GM21447 (cell line): ENCODE measurements at regions not wholly inside any gene's neighbourhood (a gene's known extent, or its start where the extent isn't known, plus 50 kb on each side); places are given as distances from the start of the nearest gene placed in this dataset.

Experiments
- ATAC-seq: cut with Tn5 transposase; IDR thresholded peaks from one replicate; pipeline ENCODE4 v1.9.1; 2021; ENCODE audit not compliant: unreplicated experiment

- ATAC-seq, result no peak
These were observed 136.8 kb downstream of the OLIG3 start for GRCh38 chr6:137357263-137357947.

GRCh38 chr6:137353842-137354397, 134.7 kb upstream of the IFNGR1 start:
- no peak for ATAC-seq

DNA sequence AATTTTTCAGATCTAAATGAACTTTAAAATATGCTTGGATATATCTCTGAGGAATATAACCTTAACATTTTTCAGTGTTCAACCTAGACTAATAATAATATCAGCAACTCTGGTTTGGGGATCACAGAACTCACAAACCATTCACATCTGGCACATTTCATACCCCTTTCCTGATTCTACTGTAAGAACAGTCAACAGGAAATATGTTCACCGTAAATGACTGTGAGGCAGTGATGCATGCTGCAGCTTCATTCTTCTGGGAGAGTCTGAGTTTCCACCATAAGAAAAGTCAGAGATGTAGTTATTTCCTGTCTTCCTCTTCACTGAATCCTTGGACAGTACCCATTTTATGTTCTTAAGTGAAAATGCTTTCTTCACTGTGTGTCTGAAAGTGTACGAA, 134.2 kb upstream of the IFNGR1 start:
- ATAC-seq, result no peak

DNA sequence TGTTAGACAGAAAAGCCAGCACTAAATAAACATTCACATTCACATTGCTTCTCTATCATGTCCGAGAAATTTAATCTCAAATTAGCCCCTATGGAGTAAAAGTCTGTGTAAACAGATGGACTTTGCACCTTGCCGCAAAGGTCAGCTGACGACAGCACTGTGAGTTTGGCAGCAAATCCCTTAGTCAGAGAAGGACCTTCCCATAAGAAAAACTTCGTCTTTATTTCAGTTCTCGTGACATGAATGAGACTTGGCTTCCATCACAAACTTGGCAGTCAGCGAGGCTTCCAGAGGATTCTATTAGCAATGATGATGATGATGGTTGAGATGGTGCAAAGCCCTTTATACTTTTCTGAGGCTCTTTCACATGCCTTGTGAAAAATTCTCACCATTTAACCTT, 133.7 kb upstream of the IFNGR1 start:
- no peak for ATAC-seq

GRCh38 chr6:137351890-137352289, 132.7 kb upstream of the IFNGR1 start:
- no peak for ATAC-seq

DNA sequence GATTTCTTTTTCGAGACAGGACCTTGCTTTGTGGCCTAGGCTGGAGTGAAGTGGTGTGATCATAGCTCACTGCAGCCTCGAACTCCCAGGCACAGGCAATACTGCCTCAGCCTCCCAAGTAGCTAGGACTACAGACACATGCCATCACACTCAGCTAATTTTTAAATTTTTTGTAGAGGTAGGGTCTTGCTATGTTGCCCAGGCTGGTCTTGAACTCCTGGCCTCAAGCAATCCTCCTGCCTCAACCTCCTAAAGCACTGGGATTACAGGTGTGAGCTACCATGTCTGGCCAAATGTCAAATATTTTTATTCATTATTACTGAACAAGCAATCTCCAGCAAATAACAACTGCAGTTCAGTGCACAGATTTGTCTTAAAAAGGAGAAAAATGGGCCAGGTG, 131.7 kb upstream of the IFNGR1 start:
- ATAC-seq, result no peak

GRCh38 chr6:137349856-137350830, 131.0 kb upstream of the IFNGR1 start:
- ATAC-seq, result no peak

DNA sequence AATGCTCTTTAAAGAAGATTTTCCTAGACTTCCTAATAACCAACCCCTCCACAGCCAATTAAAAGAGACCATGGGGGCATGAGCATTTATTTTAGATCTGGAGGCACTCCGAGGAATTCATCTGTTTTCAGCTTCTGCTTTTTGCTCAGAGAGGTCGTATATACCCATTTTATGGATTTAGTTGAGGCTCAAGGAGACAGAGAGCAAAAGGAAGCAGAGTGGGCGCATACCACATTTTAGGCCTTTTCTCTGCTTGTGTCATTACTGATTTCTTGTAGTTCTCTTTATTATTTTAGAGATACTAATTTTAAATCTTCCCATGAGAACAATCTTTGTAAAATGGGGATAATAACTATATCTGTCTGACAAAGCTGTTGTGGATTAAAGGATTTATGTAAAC, 129.6 kb upstream of the IFNGR1 start:
- ATAC-seq, result no peak

DNA sequence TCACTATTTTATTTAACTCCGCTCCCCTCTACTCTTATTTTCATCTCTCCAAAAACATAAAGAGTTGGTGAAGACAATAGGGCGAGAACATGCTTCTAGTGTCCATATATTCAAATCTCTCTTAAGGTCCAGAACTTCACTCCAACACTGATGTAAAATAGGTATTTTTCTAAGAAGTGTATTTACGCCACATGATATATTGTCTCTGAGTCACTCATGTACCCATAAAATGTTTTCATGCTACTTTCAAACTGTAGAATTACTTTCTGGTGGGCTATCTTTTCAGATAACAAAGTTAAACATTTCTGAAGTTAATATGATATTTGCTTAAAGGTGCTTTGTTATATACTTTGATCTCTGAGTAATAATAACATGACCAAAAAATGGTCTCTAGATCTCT, 124.1 kb upstream of the IFNGR1 start:
- no peak for ATAC-seq

- ATAC-seq, result no peak
These were observed 123.5 kb upstream of the IFNGR1 start for GRCh38 chr6:137342607-137343190.

DNA sequence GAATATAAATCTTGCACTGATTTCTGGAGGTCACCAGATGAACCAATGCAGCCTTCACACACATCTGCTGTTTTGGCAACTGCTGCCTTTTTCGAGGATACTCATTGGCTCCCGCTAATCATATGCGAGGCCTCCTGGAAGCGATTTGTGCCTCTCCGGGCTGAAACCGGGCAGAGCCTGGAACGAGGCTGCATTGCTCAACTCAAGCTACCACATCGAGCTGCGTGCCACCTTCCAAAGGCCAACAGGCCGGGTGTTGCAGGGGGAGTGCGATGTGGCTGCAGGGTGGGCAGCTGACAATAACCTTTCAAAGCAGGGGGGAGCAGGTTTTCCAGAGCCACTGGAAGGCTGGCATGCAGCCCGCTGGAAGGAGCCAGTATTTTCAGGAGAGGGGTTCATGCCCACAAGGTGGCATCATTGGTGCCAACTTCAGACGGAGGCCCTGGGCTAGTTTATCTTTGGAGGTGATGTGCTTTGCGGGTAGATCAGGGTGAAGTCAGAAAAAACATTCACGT, 122.6 kb upstream of the IFNGR1 start:
- ATAC-seq, result no peak

DNA sequence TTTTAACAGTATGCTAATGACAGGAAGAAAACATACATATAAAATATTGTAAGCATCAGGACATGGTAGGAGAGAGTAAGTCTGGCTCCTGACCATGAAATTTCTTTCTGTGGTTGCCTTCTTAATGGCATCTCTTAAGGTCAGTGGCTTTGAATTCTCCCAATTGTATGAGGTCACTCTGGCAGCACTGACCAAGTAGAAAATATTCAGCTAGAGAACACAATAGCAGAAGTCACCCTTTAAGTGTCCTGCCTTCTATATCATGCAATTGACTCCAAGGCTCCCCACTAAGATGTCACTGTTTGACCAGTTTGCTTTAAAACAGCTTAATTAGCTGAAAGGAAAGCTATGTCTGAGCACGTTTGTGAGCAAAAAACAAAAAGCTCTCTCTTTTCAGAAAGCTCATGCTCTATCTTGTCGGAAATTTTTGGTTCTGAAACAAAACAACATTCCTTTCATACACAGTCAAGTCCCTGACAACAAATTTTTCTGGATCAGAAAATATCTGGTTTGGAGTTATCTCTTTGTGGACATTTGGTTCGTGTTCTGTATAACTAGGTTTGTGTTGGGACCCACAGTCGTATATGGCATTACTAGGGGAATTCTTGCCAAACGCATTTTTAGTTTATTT, 120.9 kb upstream of the IFNGR1 start:
- no peak for ATAC-seq

- ATAC-seq, result no peak
These were observed 115.7 kb upstream of the IFNGR1 start for GRCh38 chr6:137334884-137335283.

- ATAC-seq, result no peak
These were observed 114.9 kb upstream of the IFNGR1 start for GRCh38 chr6:137334094-137334493.

GRCh38 chr6:137332637-137333280, 113.6 kb upstream of the IFNGR1 start:
- no peak for ATAC-seq

GRCh38 chr6:137323860-137324259, 104.7 kb upstream of the IFNGR1 start:
- ATAC-seq, result no peak

DNA sequence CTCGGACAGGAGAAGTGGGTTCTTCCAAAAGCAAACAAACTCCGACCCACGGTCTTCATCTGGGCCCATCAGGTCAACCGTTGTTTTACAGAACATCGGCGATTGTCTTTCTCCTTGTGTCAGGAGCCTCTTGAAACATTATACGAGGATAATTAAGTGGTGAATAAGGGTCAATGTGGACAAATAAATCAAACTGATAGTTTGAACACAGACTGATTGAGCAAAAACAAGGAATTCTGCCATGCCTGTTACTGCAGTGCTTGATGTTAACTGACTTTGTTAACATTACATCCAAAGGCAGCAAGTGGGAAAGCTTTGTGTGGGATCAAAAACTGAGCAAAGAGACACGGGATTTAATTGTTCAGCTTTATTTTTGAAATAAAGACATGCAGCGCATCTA, 101.1 kb upstream of the IFNGR1 start:
- no peak for ATAC-seq

DNA sequence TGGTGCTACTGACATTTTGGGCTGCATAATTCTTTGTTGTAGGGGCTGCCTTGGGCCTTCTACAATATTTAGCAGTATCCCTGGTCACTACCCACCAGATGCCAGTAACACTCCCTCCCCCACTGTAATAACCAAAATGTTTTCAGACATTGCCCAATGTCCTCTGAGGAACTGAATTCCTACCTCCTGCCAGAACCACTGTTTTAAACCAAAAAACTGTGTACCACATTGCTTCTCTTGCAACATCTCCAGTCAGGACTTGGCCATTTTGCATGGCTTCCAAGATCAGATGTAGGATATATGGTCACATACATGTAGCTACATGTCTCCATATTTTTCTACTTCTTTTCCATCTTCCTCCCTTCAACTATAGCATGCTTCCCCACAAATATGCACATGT, 97.4 kb upstream of the IFNGR1 start:
- ATAC-seq, result no peak

DNA sequence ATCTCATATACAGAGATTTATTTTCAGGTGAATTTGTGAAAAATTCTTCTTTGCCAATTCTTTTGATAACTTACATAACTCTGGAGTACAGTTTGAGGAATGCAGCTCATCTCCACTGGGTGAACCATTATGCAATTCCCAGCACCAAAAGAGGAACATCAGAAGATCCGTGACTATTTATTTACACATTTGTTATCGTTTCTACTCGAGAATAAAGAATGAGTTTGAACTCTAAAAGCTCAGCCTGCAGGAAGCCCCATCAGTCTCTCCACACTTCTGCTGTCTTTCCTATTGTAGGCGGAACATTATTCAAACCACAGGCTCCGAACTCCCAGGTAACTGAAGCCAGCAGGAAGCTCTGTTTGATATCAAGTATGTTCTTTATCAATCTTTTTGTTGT, 95.9 kb upstream of the IFNGR1 start:
- no peak for ATAC-seq
